GM06990 (cell line): ENCODE measurements at regions not wholly inside any gene's neighbourhood (a gene's known extent, or its start where the extent isn't known, plus 50 kb on each side); places are given as distances from the start of the nearest gene placed in this dataset.

ENCODE experiments used
- DNase-seq: peaks from one replicate; pipeline ENCODE4 v3.0.0-alpha.2; 2011; ENCODE audit not compliant: insufficient read length; ENCODE audit errors: extremely low read depth
- H3K27me3 ChIP-seq: replicated peaks from 2 replicates; pipeline ENCODE4 v1.6.0; 2011; ENCODE audit warnings: low read length; ENCODE audit not compliant: control insufficient read depth, insufficient read depth
- H3K36me3 ChIP-seq: 2 replicates; pipeline ENCODE4 v1.5.1; 2011; ENCODE audit warnings: low read length; ENCODE audit not compliant: control insufficient read depth, insufficient read depth
- H3K4me3 ChIP-seq: replicated peaks from 2 replicates; pipeline ENCODE4 v1.5.1; 2011; ENCODE audit warnings: low read depth, mild to moderate bottlenecking, control low read depth, low read length
- TF ChIP-seq, protein P1 (sequence below): IDR thresholded peaks from 2 replicates; pipeline ENCODE4 v1.5.1; 2011; ENCODE audit warnings: low read length, control low read depth, mild to moderate bottlenecking, inconsistent platforms; ENCODE audit not compliant: insufficient read depth, poor library complexity, severe bottlenecking

GRCh38 chr6:16950302-16950701 is 151.5 kb upstream of the STMND1 start:
- Histone ChIP-seq H3K36me3 (no peaks in the 10 kb centered on the region), H3K27me3 (no peaks in the 10 kb centered on the region; the same call in 1 of the 2 replicates), H3K4me3 (no peak overlapping the region)
- TF ChIP-seq, protein P1, sequence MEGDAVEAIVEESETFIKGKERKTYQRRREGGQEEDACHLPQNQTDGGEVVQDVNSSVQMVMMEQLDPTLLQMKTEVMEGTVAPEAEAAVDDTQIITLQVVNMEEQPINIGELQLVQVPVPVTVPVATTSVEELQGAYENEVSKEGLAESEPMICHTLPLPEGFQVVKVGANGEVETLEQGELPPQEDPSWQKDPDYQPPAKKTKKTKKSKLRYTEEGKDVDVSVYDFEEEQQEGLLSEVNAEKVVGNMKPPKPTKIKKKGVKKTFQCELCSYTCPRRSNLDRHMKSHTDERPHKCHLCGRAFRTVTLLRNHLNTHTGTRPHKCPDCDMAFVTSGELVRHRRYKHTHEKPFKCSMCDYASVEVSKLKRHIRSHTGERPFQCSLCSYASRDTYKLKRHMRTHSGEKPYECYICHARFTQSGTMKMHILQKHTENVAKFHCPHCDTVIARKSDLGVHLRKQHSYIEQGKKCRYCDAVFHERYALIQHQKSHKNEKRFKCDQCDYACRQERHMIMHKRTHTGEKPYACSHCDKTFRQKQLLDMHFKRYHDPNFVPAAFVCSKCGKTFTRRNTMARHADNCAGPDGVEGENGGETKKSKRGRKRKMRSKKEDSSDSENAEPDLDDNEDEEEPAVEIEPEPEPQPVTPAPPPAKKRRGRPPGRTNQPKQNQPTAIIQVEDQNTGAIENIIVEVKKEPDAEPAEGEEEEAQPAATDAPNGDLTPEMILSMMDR = no peak
- DNase-seq = no peak

DNA sequence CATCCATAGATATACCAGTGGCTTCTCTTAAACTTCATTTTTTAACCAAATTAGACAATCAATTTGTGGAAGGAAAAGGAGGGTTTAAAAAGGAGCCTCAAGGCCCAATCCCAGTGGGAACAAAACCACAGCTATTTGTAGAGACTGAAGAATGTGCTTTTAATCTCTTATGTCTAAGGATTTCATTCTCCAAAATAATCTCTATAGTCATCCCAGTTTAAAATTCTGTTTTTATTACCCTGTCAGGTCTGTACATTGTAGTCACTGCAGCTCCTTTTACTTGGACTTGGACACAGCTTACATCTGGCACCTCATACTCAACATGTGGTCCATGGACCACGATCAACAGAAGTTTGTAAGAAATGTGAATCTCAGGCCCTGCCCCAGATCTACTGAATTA is 152.1 kb upstream of the STMND1 start:
- no peak for DNase-seq
- TF ChIP-seq, protein P1 = no peak

DNA sequence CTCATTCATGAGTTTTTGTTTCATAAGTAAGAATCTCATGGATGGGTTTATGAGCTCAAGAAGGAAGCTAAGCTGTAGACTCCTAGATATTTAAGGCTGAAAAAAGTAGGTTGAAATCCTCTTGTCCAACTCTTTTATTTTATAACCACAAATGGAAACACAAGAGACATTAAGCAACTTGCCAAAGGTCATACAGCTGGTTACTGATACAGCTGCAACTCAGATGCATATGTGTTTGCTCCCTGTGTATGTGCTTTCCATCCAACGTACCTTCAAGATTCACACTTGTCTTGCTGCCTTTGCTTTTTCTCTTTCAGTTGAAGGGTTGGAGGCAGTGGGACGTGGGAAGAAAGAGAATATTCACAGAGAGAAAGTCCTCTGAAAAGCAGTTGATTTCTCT is 153.5 kb upstream of the STMND1 start:
- H3K36me3 ChIP-seq = no peaks in the 10 kb centered on the region
- no peak for DNase-seq
- TF ChIP-seq, protein P1 = no peak
- H3K4me3 ChIP-seq = no peak overlapping the region
- no peaks in the 10 kb centered on the region; the same call in 1 of the 2 replicates for H3K27me3 ChIP-seq

More for the DNA sequence above, 152.1 kb upstream of the STMND1 start:
- Histone ChIP-seq H3K4me3 (no peak overlapping the region), H3K36me3 (no peaks in the 10 kb centered on the region), H3K27me3 (no peaks in the 10 kb centered on the region; the same call in 1 of the 2 replicates)

DNA sequence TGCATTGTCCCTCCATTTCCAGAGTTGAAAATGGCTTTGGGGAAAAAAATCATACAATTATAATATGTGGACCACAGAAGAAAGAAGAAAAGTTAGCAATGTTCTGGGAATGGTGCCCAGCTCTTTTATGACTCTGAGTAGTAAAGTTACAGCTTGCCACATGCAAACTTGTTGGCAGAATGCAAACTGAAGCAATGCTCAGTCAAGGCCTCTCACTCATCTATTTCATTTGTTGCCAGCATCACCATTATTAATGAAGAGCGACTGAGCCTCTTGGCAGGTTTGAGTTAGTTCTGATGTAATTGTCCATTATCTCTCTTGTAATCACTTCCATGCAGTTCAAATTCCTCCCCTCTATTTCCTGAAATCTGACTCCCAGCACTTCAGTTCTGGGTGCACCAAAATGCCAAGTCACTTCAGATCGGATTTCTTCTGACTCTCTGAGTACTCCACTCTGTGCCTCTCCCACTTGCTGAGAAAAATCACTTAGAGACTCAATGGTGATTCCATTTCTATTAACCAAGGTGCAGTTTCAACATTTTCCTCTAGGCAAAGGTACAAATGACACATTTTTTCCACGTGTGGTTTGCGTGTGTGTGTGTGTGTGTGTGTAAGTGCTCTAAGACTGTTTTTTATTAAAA is 154.4 kb upstream of the STMND1 start:
- TF ChIP-seq, protein P1 = no peak
- Histone ChIP-seq H3K36me3 (no peaks in the 10 kb centered on the region), H3K4me3 (no peak overlapping the region), H3K27me3 (no peaks in the 10 kb centered on the region; the same call in 1 of the 2 replicates)
- DNase-seq = no peak

- no peaks in the 10 kb centered on the region for H3K36me3 ChIP-seq
- TF ChIP-seq, protein P1 = no peak
Observed at GRCh38 chr6:16944596-16944995, 157.3 kb upstream of the STMND1 start.

More at GRCh38 chr6:16944596-16944995, 157.3 kb upstream of the STMND1 start:
- no peak for DNase-seq
- H3K4me3 ChIP-seq = no peak overlapping the region
- no peaks in the 10 kb centered on the region; the same call in none of the 2 replicates for H3K27me3 ChIP-seq
